HG03521 (cell line): ENCODE measurements at regions not wholly inside any gene's neighbourhood (a gene's known extent, or its start where the extent isn't known, plus 50 kb on each side); places are given as distances from the start of the nearest gene placed in this dataset.
A peak's percentile ranks its signal among the peaks of the same experiment; 100 is the strongest.

Experiments used
- ATAC-seq: cut with Tn5 transposase; IDR thresholded peaks from one replicate; pipeline ENCODE4 v1.9.1; 2021; ENCODE audit warnings: mild to moderate bottlenecking, moderate library complexity; ENCODE audit not compliant: unreplicated experiment

DNA sequence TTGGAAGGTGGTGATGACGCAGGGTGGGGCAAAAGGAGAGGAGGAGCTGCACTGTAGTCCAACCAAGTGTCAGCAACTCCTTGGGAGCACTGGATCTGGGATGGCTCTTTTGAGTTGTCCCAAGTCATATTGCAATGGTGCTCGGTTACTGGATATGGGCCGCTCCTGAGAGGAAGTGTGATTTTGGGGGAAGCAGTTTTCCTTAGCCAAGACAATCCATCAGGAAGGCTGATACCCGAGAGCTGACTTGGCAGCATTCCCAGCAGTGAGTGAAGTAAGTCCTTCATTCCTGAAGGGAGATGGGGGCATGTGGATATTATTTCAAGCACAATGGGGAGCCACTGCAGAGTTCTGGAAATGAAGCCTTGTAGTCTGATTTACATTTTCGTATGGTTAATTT, 354.1 kb downstream of the RFPL4B start:
- ATAC-seq, result no peak

DNA sequence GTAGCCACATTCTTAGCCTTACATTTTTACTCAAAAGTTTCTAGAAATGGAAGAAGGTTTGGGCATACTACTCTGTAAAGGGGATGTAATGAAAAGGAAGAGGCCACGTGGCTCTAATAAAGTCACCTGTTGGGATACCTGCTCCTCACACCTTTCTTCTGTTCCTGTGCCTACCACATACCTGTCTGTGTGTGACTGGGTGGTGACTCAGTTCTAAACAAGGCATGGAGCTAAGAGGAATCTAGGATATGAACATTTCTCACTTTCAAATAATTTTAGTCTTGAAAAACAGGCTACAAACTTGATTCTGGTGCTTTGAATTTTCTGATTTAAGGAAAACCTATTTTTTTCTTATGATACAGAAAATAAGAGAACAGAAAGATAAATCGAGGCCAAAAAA, 363.6 kb downstream of the RFPL4B start:
- ATAC-seq, result no peak

DNA sequence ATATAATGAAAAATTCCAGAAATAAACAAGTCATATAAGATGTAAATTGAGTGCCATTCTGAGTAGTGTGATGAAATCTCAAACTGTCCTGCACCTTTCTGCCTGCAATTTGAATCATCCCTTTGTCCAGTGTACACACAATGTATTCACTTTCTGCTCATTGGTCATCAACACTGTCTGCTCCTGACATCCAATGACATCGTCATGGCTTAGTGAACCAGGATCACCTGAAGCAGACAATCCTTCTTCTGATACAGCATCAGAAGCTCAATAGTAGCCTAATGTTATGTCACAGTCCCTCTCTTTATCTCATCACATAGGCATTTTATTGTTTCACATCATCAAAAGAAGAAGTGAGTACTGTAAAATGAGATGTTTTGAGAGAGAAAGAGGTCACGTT, 366.3 kb downstream of the RFPL4B start:
- ATAC-seq, result no peak

DNA sequence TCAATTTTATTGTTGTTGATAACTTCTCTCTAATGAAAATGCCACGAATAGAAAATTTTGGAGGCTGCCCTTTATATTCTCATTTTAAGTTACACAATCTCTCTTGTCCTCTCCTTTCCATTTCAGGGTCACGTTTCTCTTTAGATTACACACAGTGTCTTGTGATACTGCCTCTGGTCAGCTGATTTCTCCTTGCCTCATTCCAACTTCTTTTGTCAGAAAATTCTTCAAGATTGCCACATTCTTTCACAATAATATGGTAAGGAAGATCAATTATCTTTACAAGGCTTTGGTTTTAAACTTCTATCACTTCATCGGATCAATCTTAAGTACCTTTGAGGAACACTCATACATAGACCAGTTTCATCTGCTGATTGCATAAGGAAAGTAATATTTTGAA, 370.3 kb downstream of the RFPL4B start:
- ATAC-seq, result no peak

DNA sequence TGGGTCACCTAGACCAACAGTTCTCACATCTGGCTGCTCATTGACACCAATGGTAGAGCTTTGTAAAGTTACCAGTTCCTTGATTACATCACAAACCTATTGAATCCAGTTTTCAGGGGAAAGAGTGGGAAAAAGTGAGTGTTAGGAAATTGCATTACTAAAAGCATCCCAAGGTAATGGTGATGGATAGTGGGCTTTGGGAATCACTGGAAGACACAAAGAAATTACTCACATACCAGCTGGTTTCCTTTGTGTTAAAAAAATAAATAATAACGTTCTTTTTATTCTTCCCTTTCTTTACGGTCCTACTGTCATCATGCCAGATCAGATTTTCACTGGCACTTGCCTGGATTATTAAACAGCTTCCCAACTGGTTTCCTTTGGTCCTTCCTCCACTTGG, 370.7 kb downstream of the RFPL4B start:
- ATAC-seq, result no peak

DNA sequence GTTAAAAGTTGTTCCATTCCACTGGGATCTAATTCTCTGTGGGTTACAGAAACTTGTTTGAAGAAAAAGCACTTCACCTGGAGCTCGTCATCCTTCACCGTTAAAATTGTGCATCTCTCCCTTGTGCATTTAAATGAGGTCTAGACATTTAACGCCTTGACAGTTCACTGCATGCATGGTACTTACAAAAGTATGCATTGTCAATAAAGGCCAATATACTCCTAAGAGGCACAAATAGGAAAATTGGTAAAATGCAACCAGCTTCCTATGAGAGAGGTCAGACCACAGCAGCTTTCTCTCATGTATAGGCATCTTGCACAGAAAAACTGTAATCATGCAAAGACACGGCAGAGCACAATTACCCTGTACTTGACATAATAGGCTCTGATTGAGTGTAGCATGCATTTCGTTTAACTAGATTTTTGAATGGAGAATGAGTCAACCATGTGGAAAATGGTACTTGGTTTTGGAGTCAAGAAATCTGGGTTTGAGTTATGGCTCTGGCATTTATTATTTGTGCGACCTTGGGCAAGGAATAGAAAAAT, 378.5 kb downstream of the RFPL4B start:
- no peak for ATAC-seq

DNA sequence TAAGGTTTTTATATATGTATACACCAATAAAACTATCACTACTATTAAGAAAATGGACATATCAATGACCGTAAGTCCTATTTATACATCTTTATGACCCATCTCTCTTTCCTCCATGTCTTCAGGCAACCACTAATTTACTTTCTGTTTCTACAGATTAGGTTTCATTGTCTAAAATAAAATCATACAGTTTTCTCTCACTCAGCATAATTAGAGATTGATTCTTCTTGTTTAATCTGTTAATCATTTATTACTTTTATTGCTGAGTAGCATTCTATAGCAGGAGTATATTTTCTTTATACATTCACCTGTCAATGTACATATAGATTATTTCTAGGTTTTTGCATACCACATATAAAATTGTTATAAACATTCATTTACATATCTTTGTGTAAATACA, 388.0 kb downstream of the RFPL4B start:
- ATAC-seq, result no peak

DNA sequence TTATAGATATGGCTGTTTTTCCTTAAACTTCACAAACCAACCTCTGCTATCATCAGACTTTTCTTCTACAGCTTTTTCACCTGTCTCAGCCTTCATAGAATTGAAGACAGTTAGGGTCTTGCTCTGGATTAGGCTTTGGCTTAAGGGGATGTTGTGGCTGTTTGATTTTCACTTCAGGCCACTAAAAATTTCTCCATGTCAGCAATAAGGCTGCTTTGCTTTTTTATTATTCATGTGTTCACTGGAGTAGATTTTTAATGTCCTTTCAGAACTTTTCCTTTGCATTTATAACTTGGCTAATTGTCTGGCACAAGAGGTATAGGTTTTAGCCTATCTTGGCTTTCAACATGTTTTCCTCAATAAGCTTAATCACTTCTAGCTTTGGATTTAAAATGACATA, 392.6 kb downstream of the RFPL4B start:
- ATAC-seq, result no peak

DNA sequence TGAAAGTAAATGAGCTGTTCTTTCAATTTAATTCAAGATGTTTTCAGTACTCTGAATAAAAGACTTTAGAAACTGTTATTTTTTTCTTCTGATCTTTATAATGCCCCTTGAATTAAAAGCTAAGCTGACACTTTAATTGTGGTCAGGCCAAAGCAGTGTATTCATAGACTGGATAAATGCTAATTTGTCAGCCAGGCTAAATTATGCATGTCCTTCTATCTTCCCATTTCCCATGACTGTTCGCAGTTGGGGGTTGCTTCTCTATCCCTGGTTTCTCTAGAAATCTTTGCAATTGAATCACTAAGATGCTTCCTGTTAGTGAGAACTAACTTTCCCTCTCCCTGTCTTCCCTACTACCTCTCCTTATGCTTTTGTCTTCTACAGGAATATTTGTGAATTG, 396.2 kb downstream of the RFPL4B start:
- ATAC-seq, result no peak

DNA sequence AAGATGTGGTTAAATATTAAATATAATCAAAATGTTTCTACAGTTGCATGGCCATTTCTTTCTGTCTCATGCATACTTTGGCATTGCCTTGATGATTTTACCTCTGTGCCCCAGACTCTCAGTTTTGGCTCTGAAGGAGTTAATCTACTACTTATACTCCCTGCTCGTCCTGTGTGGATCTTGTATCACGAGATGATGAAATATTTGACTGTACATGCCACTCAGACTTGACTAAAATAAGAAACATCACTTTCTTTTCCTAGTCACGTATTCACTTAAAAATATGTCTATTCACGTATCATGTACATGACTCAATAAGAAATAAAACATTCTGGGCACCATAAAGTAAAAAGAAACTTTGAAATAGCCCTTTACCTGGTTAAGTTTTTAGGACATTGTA, 397.7 kb downstream of the RFPL4B start:
- no peak for ATAC-seq

DNA sequence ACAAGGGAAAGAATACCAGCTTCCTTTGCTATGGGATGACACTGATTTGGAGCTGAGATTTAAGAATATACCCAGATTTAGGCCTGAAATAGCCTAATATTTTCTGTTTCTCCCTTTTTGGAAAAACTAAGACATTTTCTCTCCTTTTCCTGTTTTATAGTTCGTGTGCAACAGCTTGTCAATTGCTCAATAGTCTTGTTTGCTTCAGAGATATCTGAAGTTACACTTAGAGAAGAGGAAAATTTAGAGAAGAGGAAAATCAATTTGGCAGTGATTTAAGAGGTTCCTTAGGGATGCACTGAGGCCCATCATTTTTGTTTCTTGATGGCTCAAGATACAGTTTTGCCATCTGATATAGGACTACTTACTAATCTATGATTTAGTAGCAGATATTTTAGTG, 398.6 kb downstream of the RFPL4B start:
- no peak for ATAC-seq

DNA sequence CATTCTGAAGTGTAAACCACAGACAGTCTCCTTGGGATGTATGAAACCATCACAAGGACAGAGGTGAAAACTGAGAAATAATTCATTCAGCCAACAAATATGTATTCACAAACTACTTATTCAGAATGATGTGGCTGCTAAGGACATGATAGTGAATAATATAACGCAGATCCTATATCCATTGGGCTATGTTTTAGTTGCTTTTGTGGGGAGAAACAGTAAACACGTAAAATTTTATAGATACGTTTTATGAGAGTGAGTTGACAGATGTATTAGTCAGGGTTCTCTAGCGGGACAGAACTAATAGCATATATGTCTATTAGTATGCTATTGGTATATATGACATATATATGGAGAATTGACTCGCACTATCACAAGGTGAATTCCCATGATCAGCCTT, 402.5 kb downstream of the RFPL4B start:
- no peak for ATAC-seq

DNA sequence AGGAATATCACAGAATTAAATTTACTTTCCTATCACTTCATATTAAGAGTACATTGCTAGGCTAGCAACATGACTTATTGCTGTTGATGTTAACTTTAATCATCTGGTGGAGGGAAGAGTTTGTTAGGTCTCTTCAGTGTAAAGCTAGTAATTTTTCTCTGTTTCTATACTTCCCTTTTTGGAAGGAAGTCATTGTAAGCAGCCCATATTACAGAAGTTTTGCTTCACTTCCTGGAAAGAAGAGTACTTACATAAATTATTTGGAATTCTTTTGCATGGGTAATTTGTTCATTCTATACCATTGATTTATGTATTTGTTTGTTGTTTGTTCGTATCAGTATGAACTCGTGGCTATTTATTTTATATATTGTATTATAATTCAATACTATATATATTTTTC, 405.2 kb downstream of the RFPL4B start:
- no peak for ATAC-seq

DNA sequence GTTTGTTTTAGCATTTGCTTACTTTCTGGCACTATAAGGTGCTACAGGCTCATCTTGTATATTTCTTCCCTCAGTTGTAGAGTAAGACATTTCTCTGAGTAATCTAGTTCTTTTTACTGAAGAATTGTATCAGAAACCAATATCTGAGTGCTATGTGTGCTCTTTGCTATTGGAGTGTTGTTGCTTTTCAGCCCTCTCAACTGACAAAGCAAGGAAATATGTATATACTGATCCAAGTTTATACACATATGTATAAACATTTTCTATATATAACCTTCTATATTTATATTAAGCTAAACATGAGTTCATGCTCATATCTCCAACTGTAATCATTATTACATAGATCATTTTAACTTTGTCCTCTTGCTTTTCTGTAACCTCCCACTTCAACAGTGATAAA, 405.7 kb downstream of the RFPL4B start:
- no peak for ATAC-seq

DNA sequence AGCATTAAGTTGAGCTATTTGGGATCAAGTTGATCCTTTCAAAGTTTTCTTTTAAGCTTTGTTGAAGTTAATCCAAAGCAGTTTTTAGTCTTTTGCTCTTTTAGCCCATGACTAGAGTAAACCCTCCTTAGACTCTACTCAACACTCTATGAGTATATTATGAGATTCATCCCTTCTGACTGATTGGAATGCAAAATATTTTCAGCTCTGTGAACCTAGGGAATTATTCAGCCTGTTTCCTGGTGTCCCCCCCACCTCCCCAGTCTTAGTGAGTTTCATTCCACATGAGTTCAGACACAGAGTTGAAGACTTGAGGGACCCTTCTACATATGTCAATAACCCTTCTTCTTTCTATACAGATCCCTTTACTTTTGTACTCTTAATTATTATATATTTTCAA, 413.7 kb downstream of the RFPL4B start:
- no peak for ATAC-seq

DNA sequence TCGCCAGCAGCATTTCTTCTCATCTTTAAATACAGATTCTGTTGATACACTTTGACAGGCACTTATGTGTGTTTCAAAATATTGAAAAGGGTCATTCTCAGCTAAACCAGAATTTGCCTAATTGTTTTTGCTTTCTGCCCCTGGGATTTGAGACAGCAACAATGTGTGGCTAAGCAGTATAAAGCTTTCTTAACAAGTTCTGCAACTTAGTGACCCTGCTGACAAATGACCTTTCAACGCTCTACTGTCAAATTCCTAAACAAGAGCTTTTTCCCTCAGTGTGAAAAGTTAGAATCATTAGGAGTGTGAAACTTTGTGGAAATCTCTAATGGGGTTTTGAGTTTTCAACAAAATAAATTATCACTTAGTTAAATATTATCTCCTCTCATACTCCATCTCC, 414.6 kb downstream of the RFPL4B start:
- no peak for ATAC-seq

DNA sequence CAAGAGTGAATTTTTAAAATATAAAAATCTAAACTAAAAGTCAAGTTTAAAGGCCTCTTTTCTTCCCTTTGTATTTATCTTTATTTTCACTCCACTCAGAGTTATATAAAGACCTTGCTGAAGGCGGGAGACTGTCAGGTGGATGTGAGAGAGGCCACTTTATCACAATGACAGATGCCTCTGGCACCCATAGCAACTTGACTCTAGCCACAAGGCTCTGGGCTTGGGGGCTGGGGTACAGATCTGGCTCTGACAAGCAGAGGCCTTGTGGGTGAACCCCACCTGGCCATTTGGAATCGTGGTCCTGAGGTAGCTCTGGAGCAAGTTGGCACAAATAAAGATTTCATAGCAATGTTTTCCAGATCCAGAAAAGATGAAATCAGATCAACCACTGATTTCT, 417.2 kb downstream of the RFPL4B start:
- ATAC-seq, result no peak

DNA sequence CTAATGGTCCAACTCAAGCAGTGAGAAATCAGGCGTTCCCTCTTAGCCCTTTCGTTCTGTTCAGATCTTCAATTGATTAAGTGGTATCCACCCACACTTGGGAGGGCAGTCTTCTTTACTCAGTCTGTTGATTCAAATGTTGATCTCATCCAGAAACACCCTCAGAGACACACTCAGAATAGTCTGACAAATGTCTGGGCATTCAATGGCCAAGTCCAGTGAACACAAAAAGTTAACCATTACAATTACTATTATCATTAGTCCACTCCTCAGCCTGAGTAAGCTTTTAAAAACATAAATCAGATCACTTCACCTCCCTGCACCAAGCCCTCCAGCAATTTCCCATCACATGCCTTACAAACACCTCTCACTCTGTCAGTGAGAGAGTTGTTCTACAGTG, 423.2 kb downstream of the RFPL4B start:
- ATAC-seq, result no peak

DNA sequence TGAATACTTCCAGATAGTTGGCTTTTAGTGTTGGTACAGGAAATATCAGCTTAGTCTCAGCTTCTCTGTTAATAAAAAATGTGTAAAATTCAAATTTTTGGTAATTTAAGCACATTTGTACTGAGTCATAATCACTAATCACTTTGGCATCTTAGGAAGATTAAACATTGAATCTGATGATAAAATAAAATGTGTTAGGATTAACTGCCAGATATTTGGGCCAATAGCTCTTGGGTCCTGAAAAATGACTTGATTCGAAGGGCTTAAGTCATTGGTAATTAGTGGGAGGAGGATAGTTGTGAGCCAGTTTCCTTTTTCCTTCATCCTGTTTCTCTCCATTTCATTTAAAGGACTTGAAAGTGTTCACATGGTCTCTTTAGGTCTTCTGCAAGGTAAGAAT, 426.1 kb downstream of the RFPL4B start:
- no peak for ATAC-seq

DNA sequence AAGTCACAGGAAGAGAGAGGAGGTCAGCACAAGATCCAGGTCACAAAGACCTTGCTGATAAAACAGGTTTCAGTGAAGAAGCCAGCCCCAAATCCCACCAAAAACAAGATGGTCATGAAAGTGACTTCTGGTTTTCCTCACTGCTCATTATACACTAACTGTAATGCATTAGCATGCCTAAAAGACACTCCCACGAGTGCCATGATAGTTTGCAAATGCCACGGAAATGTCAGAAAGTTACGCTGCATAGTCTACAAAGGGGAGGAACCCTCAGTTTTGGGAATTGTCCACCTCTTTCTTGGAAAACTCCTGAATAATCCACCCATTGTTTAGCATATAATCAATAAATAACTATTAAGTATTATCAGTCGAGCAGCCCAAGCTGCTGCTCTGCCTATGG, 427.2 kb downstream of the RFPL4B start:
- ATAC-seq, result no peak

DNA sequence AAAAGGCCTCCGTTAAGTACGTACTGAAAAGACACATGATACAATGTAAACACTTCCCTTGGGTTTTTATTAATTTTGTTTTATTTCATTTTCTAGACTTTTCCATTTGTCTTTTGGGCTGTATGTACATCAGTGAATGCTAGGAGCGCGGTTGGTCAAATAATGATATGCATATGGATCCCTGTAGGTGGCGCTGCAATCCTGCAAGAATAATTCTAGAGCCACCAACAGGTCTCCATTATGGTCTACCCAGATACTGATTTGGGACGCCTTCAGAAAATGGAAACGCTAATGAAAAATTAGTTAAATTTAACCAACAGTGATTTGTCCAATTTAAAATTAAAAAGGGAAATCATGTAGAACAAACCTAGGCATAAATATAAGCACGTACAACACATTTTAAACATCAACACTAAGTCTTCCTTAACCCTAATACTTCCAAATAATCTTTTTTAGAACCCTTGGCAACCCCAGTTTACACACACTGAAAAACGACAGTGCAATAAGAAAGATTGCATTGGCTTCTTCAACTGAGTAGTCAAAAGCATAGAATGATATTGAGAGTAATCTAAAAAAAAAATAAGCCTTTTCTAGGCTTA, 433.5 kb downstream of the RFPL4B start:
- peak; percentile 93 for ATAC-seq

DNA sequence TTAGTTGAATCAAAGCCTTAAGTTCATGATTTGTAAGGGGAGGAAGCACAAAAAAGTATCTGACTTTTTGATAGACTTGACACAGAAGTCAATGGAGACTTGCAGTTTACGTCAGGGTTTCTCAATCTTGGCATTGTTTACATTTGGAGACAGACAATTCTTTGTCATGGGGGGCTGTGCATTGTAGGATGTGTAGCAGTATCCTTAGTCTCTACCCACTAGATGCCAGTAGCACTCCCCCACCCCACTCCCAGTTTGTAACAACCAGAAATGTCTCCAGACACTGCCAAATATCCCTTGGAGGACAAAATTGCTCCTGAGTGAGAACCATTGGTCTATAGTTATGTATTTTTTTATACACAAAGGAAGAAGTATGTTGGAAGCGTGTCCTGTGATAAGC, 434.1 kb downstream of the RFPL4B start:
- no peak for ATAC-seq

DNA sequence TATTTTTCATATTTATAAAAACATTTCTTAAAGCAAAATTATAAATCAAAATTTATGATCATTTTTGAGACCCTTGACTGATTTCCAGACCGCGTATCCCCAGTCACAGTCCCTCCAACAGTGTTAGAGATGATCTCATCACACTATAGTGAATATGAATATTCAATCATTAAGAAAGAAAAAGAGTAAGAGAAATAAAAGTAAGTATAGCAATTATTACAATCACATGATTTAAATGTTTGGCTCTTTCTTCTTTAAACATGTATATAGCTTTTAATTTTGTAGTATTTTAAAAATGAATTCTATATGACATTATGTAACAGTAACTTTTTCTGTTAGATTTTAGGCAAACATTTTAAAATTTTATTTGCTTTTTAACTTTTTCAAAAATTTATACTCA, 438.3 kb downstream of the RFPL4B start:
- ATAC-seq, result no peak
